ENCODE measurements at regions not wholly inside any gene's neighbourhood (a gene's known extent, or its start where the extent isn't known, plus 50 kb on each side); places are given as distances from the start of the nearest gene placed in this dataset.
"Not testable (repeated sequence)": the region's sequence is repeated elsewhere in the genome, so short reads cannot be mapped to it uniquely, and the experiment has no call there.

- no peak overlapping the region for H3K4me3 Mint-ChIP-seq
- no peak for DNase-seq
- H3K9me3 Mint-ChIP-seq, result no peaks in the 10 kb centered on the region
- peaks cover 11% of the 10 kb centered on the region for H3K27me3 Mint-ChIP-seq (ENCODE audit: low read depth)
- H3K36me3 Mint-ChIP-seq (ENCODE audit: insufficient read depth), result no peaks in the 10 kb centered on the region
- H3K4me1 Mint-ChIP-seq (ENCODE audit: low read depth), result no peaks in the 10 kb centered on the region
- no peak for ATAC-seq
Measured at GRCh38 chr18:51346404-51346803, 148.9 kb upstream of the MEX3C start.

- Mint-ChIP-seq H3K27me3 (ENCODE audit: low read depth) (peaks cover 16% of the 10 kb centered on the region), H3K36me3 (ENCODE audit: insufficient read depth) (no peaks in the 10 kb centered on the region), H3K4me3 (no peak overlapping the region), H3K4me1 (ENCODE audit: low read depth) (no peaks in the 10 kb centered on the region), H3K9me3 (no peaks in the 10 kb centered on the region)
- ATAC-seq (no peak), DNase-seq (no peak)
Measured at GRCh38 chr18:51350081-51350480, 152.6 kb upstream of the MEX3C start.

- H3K4me3 Mint-ChIP-seq, result no peak overlapping the region
- DNase-seq, result no peak
- H3K36me3 Mint-ChIP-seq (ENCODE audit: insufficient read depth), result no peaks in the 10 kb centered on the region
Measured at GRCh38 chr18:51355841-51356240, 158.4 kb upstream of the MEX3C start.

GRCh38 chr18:51360301-51360700 lies 162.8 kb upstream of the MEX3C start:
- not testable (repeated sequence) for ATAC-seq; H3K4me1 Mint-ChIP-seq (ENCODE audit: low read depth); H3K36me3 Mint-ChIP-seq (ENCODE audit: insufficient read depth); DNase-seq; H3K9me3 Mint-ChIP-seq; H3K27me3 Mint-ChIP-seq (ENCODE audit: low read depth); H3K4me3 Mint-ChIP-seq

More at GRCh38 chr18:51355841-51356240, 158.4 kb upstream of the MEX3C start:
- Mint-ChIP-seq H3K4me1 (ENCODE audit: low read depth) (no peaks in the 10 kb centered on the region), H3K27me3 (ENCODE audit: low read depth) (peaks cover 16% of the 10 kb centered on the region), H3K9me3 (no peaks in the 10 kb centered on the region)
- ATAC-seq, result no peak

- H3K27me3 Mint-ChIP-seq (ENCODE audit: low read depth), result peaks cover 7% of the 10 kb centered on the region
- no peak overlapping the region for H3K4me3 Mint-ChIP-seq
Measured at GRCh38 chr18:51361130-51361860, 163.8 kb upstream of the MEX3C start.

GRCh38 chr18:51363384-51363783 lies 165.9 kb upstream of the MEX3C start:
- no peak overlapping the region for H3K4me3 Mint-ChIP-seq
- no peak for DNase-seq
- H3K9me3 Mint-ChIP-seq, result no peaks in the 10 kb centered on the region
- H3K27me3 Mint-ChIP-seq (ENCODE audit: low read depth), result peaks cover 3% of the 10 kb centered on the region
- H3K36me3 Mint-ChIP-seq (ENCODE audit: insufficient read depth), result no peaks in the 10 kb centered on the region
- H3K4me1 Mint-ChIP-seq (ENCODE audit: low read depth), result peaks cover 2% of the 10 kb centered on the region
- ATAC-seq, result no peak

More at GRCh38 chr18:51361130-51361860, 163.8 kb upstream of the MEX3C start:
- Mint-ChIP-seq H3K4me1 (ENCODE audit: low read depth) (peaks cover 2% of the 10 kb centered on the region), H3K36me3 (ENCODE audit: insufficient read depth) (no peaks in the 10 kb centered on the region), H3K9me3 (no peaks in the 10 kb centered on the region)
- DNase-seq, result no peak
- no peak for ATAC-seq

GRCh38 chr18:51370996-51371395 lies 173.5 kb upstream of the MEX3C start:
- no peak overlapping the region for H3K4me3 Mint-ChIP-seq
- DNase-seq (no peak), ATAC-seq (no peak)
- H3K27me3 Mint-ChIP-seq (ENCODE audit: low read depth), result peaks cover 38% of the 10 kb centered on the region
- H3K9me3 Mint-ChIP-seq, result peaks cover 6% of the 10 kb centered on the region
- H3K4me1 Mint-ChIP-seq (ENCODE audit: low read depth), result no peaks in the 10 kb centered on the region
- no peaks in the 10 kb centered on the region for H3K36me3 Mint-ChIP-seq (ENCODE audit: insufficient read depth)

- Mint-ChIP-seq H3K36me3 (ENCODE audit: insufficient read depth) (no peaks in the 10 kb centered on the region), H3K27me3 (ENCODE audit: low read depth) (peaks cover 41% of the 10 kb centered on the region), H3K9me3 (peaks cover 10% of the 10 kb centered on the region), H3K4me3 (no peak overlapping the region), H3K4me1 (ENCODE audit: low read depth) (no peaks in the 10 kb centered on the region)
- ATAC-seq (no peak), DNase-seq (no peak)
Measured at GRCh38 chr18:51371929-51372328, 174.4 kb upstream of the MEX3C start.

GRCh38 chr18:51382081-51382480 lies 184.6 kb upstream of the MEX3C start:
- DNase-seq (no peak), ATAC-seq (no peak)
- Mint-ChIP-seq H3K4me3 (no peak overlapping the region), H3K4me1 (ENCODE audit: low read depth) (no peaks in the 10 kb centered on the region), H3K9me3 (no peaks in the 10 kb centered on the region), H3K27me3 (ENCODE audit: low read depth) (peaks cover under 1% of the 10 kb centered on the region), H3K36me3 (ENCODE audit: insufficient read depth) (no peaks in the 10 kb centered on the region)

GRCh38 chr18:51383116-51383515 lies 185.6 kb upstream of the MEX3C start:
- ATAC-seq (no peak), DNase-seq (no peak)
- no peaks in the 10 kb centered on the region for H3K36me3 Mint-ChIP-seq (ENCODE audit: insufficient read depth)
- no peaks in the 10 kb centered on the region for H3K9me3 Mint-ChIP-seq
- no peaks in the 10 kb centered on the region for H3K4me1 Mint-ChIP-seq (ENCODE audit: low read depth)
- H3K27me3 Mint-ChIP-seq (ENCODE audit: low read depth), result no peaks in the 10 kb centered on the region
- no peak overlapping the region for H3K4me3 Mint-ChIP-seq

GRCh38 chr18:51383711-51384110 lies 186.2 kb upstream of the MEX3C start:
- no peak for DNase-seq
- ATAC-seq, result no peak
- Mint-ChIP-seq H3K27me3 (ENCODE audit: low read depth) (no peaks in the 10 kb centered on the region), H3K36me3 (ENCODE audit: insufficient read depth) (no peaks in the 10 kb centered on the region), H3K4me3 (no peak overlapping the region), H3K4me1 (ENCODE audit: low read depth) (no peaks in the 10 kb centered on the region), H3K9me3 (no peaks in the 10 kb centered on the region)

- H3K4me1 Mint-ChIP-seq (ENCODE audit: low read depth), result no peaks in the 10 kb centered on the region
- no peak for ATAC-seq
- no peaks in the 10 kb centered on the region for H3K9me3 Mint-ChIP-seq
- H3K4me3 Mint-ChIP-seq, result no peak overlapping the region
- no peaks in the 10 kb centered on the region for H3K27me3 Mint-ChIP-seq (ENCODE audit: low read depth)
- no peak for DNase-seq
- H3K36me3 Mint-ChIP-seq (ENCODE audit: insufficient read depth), result no peaks in the 10 kb centered on the region
Measured at GRCh38 chr18:51385270-51385669, 187.8 kb upstream of the MEX3C start.

- Mint-ChIP-seq H3K4me3 (no peak overlapping the region), H3K36me3 (ENCODE audit: insufficient read depth) (no peaks in the 10 kb centered on the region)
Measured at GRCh38 chr18:51390702-51391101, 193.2 kb upstream of the MEX3C start.

GRCh38 chr18:51391215-51391614 lies 193.7 kb upstream of the MEX3C start:
- Mint-ChIP-seq H3K27me3 (ENCODE audit: low read depth) (peaks cover 7% of the 10 kb centered on the region), H3K4me3 (no peak overlapping the region), H3K9me3 (no peaks in the 10 kb centered on the region), H3K4me1 (ENCODE audit: low read depth) (no peaks in the 10 kb centered on the region), H3K36me3 (ENCODE audit: insufficient read depth) (no peaks in the 10 kb centered on the region)
- DNase-seq (no peak), ATAC-seq (no peak)

More at GRCh38 chr18:51390702-51391101, 193.2 kb upstream of the MEX3C start:
- no peak for DNase-seq
- no peak for ATAC-seq
- Mint-ChIP-seq H3K27me3 (ENCODE audit: low read depth) (peaks cover 6% of the 10 kb centered on the region), H3K4me1 (ENCODE audit: low read depth) (no peaks in the 10 kb centered on the region), H3K9me3 (no peaks in the 10 kb centered on the region)

- DNase-seq (no peak), ATAC-seq (no peak)
- Mint-ChIP-seq H3K4me3 (no peak overlapping the region), H3K36me3 (ENCODE audit: insufficient read depth) (no peaks in the 10 kb centered on the region), H3K27me3 (ENCODE audit: low read depth) (peaks cover 11% of the 10 kb centered on the region), H3K9me3 (no peaks in the 10 kb centered on the region), H3K4me1 (ENCODE audit: low read depth) (no peaks in the 10 kb centered on the region)
Measured at GRCh38 chr18:51391731-51392130, 194.2 kb upstream of the MEX3C start.

Measured in activated T-cell treated with anti-CD3 and anti-CD28 coated beads, Interleukin-2, amount 50 U/mL, for 4 hours (primary cell).